ENCODE measurements at regions not wholly inside any gene's neighbourhood (a gene's known extent, or its start where the extent isn't known, plus 50 kb on each side); places are given as distances from the start of the nearest gene placed in this dataset.

- TF ChIP-seq EZH2 (IDR thresholded peaks at IDR 0.05) (no peak), POLR2A (IDR thresholded peaks at IDR 0.05; ENCODE audit: borderline replicate concordance, extremely low read depth, insufficient read depth, insufficient read length) (no peak), JUND (IDR thresholded peaks at IDR 0.05) (no peak), CTCF (IDR thresholded peaks at IDR 0.05 in 2 of 3, conservative IDR thresholded peaks at IDR 0.05 in 1 of 3; ENCODE audit: borderline replicate concordance in 1 of 3, insufficient read depth in 1 of 3, low read depth in 2 of 3, low read length in 2 of 3) (no peak), RAD21 (IDR thresholded peaks at IDR 0.05; ENCODE audit: low read depth) (no peak), SP1 (IDR thresholded peaks at IDR 0.05; ENCODE audit: low read depth) (no peak), POLR2AphosphoS5 (IDR thresholded peaks at IDR 0.05; ENCODE audit: low read depth, low read length) (no peak), EZH2phosphoT487 (IDR thresholded peaks at IDR 0.05; ENCODE audit: borderline replicate concordance) (no peak)
These were observed 273.7 kb downstream of the PTTG2 start for GRCh38 chr4:38233727-38234480.
